ENCODE measurements at regions not wholly inside any gene's neighbourhood (a gene's known extent, or its start where the extent isn't known, plus 50 kb on each side); places are given as distances from the start of the nearest gene placed in this dataset.

DNA sequence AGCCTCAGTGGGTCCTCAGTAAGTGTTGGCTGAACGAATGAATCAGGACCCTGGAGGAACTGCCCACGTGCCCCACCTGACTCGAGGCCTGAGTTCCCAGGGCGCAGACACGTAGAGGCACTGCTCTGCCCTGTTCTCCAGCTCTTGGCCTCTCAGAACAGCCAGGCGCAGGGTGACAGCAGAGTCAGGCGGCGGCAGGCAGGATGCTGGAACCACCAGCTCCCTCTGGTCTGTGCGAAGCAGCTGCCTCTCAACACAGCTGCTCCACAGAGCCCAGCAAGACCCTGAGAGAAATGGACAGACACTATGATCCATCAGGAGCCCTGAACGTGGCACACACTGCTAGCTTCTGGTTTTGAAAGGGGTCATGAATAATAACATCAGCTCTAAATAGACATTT lies 53.1 kb upstream of the BCO1 start:
- H3K27me3 Mint-ChIP-seq (ENCODE audit: unreplicated experiment) = peaks cover 7% of the 10 kb centered on the region
- H3K27ac Mint-ChIP-seq (ENCODE audit: unreplicated experiment) = no peak overlapping the region
- no peak for DNase-seq (ENCODE audit: low spot score)
- no peak overlapping the region for H3K4me3 Mint-ChIP-seq (ENCODE audit: unreplicated experiment)
- H3K4me1 Mint-ChIP-seq (ENCODE audit: unreplicated experiment) = no peaks in the 10 kb centered on the region
- H3K36me3 Mint-ChIP-seq (ENCODE audit: low read depth, unreplicated experiment) = no peaks in the 10 kb centered on the region
- TF ChIP-seq, protein P1, sequence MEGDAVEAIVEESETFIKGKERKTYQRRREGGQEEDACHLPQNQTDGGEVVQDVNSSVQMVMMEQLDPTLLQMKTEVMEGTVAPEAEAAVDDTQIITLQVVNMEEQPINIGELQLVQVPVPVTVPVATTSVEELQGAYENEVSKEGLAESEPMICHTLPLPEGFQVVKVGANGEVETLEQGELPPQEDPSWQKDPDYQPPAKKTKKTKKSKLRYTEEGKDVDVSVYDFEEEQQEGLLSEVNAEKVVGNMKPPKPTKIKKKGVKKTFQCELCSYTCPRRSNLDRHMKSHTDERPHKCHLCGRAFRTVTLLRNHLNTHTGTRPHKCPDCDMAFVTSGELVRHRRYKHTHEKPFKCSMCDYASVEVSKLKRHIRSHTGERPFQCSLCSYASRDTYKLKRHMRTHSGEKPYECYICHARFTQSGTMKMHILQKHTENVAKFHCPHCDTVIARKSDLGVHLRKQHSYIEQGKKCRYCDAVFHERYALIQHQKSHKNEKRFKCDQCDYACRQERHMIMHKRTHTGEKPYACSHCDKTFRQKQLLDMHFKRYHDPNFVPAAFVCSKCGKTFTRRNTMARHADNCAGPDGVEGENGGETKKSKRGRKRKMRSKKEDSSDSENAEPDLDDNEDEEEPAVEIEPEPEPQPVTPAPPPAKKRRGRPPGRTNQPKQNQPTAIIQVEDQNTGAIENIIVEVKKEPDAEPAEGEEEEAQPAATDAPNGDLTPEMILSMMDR (IDR thresholded peaks at IDR 0.05; ENCODE audit: unreplicated experiment) = no peak
- H3K9me3 Mint-ChIP-seq (ENCODE audit: unreplicated experiment) = no peaks in the 10 kb centered on the region

DNA sequence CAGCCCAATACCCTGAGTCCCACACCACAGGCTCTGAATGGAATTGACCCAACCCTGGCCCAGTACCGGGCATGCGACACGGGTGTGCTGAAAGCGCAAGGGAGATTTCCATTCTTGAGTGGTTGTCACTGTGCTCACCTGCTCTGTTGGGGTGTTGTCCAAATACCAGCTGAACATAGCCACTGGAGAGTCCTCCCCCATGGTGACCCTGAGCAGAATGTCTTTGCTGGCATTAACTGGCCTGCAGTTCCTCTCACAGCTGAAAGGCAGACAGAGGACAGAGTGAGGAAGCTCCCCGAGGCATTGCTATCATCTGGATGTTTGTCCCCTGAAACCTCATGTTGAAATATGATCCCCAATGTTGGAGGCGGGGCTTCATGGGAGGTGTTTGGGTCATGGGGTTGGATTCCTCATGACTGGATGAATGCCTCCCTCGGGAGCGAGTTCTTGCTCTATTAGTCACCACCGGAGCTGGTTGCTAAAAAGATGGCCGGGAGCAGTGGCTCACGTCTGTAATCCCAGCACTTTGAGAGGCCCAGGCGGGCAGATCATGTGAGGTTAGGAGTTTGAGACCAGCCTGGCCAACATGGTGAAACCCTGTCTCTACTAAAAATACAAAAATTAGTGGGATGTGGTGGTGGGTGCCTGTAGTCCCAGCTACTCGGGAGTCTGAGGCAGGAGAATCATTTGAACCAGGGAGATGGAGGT lies 57.3 kb upstream of the BCO1 start:
- Mint-ChIP-seq H3K4me3 (ENCODE audit: unreplicated experiment) (no peak overlapping the region), H3K27ac (ENCODE audit: unreplicated experiment) (no peak overlapping the region), H3K27me3 (ENCODE audit: unreplicated experiment) (peaks cover 8% of the 10 kb centered on the region), H3K9me3 (ENCODE audit: unreplicated experiment) (no peaks in the 10 kb centered on the region), H3K36me3 (ENCODE audit: low read depth, unreplicated experiment) (no peaks in the 10 kb centered on the region), H3K4me1 (ENCODE audit: unreplicated experiment) (no peaks in the 10 kb centered on the region)
- peak; percentile 43 for DNase-seq (ENCODE audit: low spot score)
- TF ChIP-seq, protein P1 (IDR thresholded peaks at IDR 0.05; ENCODE audit: unreplicated experiment) = no peak

DNA sequence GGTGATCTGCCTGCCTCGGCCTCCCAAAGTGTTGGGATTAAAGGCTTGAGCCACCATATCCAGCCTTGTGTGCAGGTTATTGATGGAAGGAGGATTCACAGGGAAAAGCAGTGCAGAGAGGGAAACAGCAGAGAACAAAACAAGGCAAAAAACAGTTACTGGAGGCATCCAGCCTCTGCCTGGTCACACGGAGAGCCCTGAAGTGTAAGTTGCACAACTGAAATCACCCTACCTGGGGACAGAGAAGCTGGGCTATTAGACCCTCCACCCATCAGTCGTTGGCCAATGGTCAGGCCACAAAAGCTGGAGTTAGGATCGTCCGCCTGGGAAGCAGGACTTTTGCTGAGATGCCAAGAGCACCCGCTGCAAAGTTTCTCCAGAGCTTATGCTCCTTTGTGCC lies 57.9 kb upstream of the BCO1 start:
- H3K36me3 Mint-ChIP-seq (ENCODE audit: low read depth, unreplicated experiment) = no peaks in the 10 kb centered on the region
- H3K4me1 Mint-ChIP-seq (ENCODE audit: unreplicated experiment) = no peaks in the 10 kb centered on the region
- TF ChIP-seq, protein P1 (IDR thresholded peaks at IDR 0.05; ENCODE audit: unreplicated experiment) = no peak
- DNase-seq (ENCODE audit: low spot score) = no peak
- H3K27ac Mint-ChIP-seq (ENCODE audit: unreplicated experiment) = no peak overlapping the region
- no peaks in the 10 kb centered on the region for H3K9me3 Mint-ChIP-seq (ENCODE audit: unreplicated experiment)
- no peak overlapping the region for H3K4me3 Mint-ChIP-seq (ENCODE audit: unreplicated experiment)
- H3K27me3 Mint-ChIP-seq (ENCODE audit: unreplicated experiment) = peaks cover 8% of the 10 kb centered on the region

DNA sequence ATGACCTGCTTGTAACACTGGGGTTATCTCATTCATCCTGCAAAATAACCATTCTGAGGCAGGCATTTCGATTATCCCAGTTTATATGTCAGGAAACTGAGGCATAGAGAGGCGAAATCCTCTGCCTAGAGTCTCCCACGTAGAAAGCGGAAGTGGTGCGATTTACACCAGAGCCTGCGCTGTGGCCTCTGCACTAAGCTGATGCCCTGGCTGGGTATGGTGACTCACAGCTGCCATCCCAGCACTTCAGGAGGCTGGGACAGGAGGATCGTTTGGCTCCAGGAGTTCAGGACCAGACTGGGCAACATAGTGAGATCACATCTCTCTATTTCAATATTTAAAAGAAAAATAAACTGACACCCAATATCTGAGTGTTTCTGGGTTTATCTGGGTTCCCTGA lies 59.3 kb upstream of the BCO1 start:
- no peak overlapping the region for H3K27ac Mint-ChIP-seq (ENCODE audit: unreplicated experiment)
- no peaks in the 10 kb centered on the region for H3K4me1 Mint-ChIP-seq (ENCODE audit: unreplicated experiment)
- H3K4me3 Mint-ChIP-seq (ENCODE audit: unreplicated experiment) = no peak overlapping the region
- no peaks in the 10 kb centered on the region for H3K9me3 Mint-ChIP-seq (ENCODE audit: unreplicated experiment)
- peaks cover 5% of the 10 kb centered on the region for H3K27me3 Mint-ChIP-seq (ENCODE audit: unreplicated experiment)
- TF ChIP-seq, protein P1 (IDR thresholded peaks at IDR 0.05; ENCODE audit: unreplicated experiment) = no peak
- H3K36me3 Mint-ChIP-seq (ENCODE audit: low read depth, unreplicated experiment) = no peaks in the 10 kb centered on the region
- no peak for DNase-seq (ENCODE audit: low spot score)

DNA sequence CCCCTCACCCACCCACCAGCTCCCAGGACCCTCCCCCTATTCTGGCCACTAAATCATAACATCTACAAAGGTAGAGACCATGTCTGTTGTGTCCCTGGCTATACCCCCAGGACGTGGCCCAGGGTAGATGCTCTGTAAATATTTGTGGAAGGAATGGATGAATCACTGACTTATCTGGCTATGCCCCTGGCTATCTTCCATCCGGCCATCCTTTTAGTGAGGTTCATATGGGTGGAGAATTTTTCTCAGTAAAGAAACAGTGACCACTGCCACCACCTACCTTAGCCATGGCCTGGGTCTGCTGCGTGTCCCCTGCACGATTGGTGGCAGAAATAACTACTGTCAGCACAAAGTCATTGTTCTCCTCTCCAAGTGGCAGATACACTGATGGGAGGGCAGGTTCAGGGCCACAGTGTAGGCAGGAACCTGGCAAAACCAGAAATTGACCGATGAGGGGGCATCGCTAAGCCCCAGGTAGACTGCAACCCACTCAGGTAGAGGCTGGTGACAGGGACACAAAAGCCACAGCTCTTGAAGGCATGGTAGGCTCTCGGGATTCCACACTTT lies 63.1 kb upstream of the BCO1 start:
- H3K27ac Mint-ChIP-seq (ENCODE audit: unreplicated experiment) = no peak overlapping the region
- TF ChIP-seq, protein P1 (IDR thresholded peaks at IDR 0.05; ENCODE audit: unreplicated experiment) = no peak
- no peak for DNase-seq (ENCODE audit: low spot score)
- H3K27me3 Mint-ChIP-seq (ENCODE audit: unreplicated experiment) = peaks cover 5% of the 10 kb centered on the region
- no peaks in the 10 kb centered on the region for H3K4me1 Mint-ChIP-seq (ENCODE audit: unreplicated experiment)
- H3K4me3 Mint-ChIP-seq (ENCODE audit: unreplicated experiment) = no peak overlapping the region
- no peaks in the 10 kb centered on the region for H3K36me3 Mint-ChIP-seq (ENCODE audit: low read depth, unreplicated experiment)
- H3K9me3 Mint-ChIP-seq (ENCODE audit: unreplicated experiment) = no peaks in the 10 kb centered on the region

Measured in endothelial cell (in vitro differentiated cells).